ENCODE measurements at regions not wholly inside any gene's neighbourhood (a gene's known extent, or its start where the extent isn't known, plus 50 kb on each side); places are given as distances from the start of the nearest gene placed in this dataset.

DNA sequence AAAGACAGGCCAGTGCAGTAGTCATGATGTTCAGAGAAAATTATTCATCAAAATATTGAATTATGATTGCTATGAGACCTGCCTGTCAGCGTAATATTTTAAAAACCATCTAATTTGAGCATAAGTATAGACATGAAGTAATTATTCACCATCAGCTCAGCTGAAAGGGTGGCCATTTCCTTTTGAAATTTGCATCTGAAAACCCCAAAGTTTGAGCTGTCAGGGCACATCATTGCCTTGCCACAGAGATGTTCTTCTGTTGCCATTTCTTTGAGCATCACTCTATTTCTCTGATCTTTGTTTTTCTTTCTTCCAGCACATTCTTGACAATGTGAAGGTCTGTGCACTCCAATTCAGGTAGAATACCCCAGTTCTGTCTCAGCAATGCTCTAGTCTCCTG is 147.5 kb upstream of the RHOBTB1 start:
- Histone ChIP-seq H3K4me2 (replicated peaks; ENCODE audit: extremely low read depth, low read length, poor library complexity, severe bottlenecking) (no peak overlapping the region), H3K27me3 (ENCODE audit: control insufficient read depth in 2 of 2, insufficient read depth in 2 of 2, low read length in 2 of 2) (no peaks in the 10 kb centered on the region), H3K4me1 (ENCODE audit: control insufficient read depth in 1 of 2, insufficient read depth in 2 of 2, low read length in 2 of 2) (no peaks in the 10 kb centered on the region), H3K27ac (ENCODE audit: low read depth in 1 of 2, low read length in 2 of 2) (no peak overlapping the region), H3K36me3 (replicated peaks in 1 of 2; ENCODE audit: control insufficient read depth in 1 of 2, insufficient read depth in 2 of 2, low read length in 2 of 2) (no peaks in the 10 kb centered on the region), H4K20me1 (ENCODE audit: insufficient read depth, low read length) (no peaks in the 10 kb centered on the region), H3K9me3 (replicated peaks in 1 of 2; ENCODE audit: control insufficient read depth in 1 of 2, insufficient read depth in 1 of 2, low read length in 2 of 2) (no peaks in the 10 kb centered on the region), H3K4me3 (replicated peaks in 1 of 3; ENCODE audit: low read depth in 2 of 3, low read length in 3 of 3) (no peak overlapping the region), H3K79me2 (ENCODE audit: insufficient read depth, low read length) (no peaks in the 10 kb centered on the region), H2AFZ (ENCODE audit: insufficient read depth, low read depth, low read length, poor library complexity, severe bottlenecking) (no peak overlapping the region), H3K9ac (ENCODE audit: insufficient read depth, low read length, poor library complexity, severe bottlenecking) (no peak overlapping the region)
- no peak for TF ChIP-seq CTCF (IDR thresholded peaks at IDR 0.05)
- Mint-ChIP-seq H3K27me3 (ENCODE audit: low read depth in 3 of 3) (peaks cover 0 to 1% (median 0%) of the 10 kb centered on the region in 3 donors), H3K9me3 (peaks cover 0 to 2% (median 0%) of the 10 kb centered on the region in 7 donors), H3K36me3 (no peaks in the 10 kb centered on the region), H3K27ac (no peak overlapping the region), H3K4me1 (no peaks in the 10 kb centered on the region), H3K4me3 (no peak overlapping the region)
- whole genome bisulfite sequencing (ENCODE audit: insufficient coverage) = no CpG with 5 or more reads among the region's 1 CpG
- intact Hi-C loops (cut with micrococcal nuclease) = no loop called here
- DNase-seq = no peak

- Histone ChIP-seq H3K27me3 (ENCODE audit: control insufficient read depth in 2 of 2, insufficient read depth in 2 of 2, low read length in 2 of 2) (no peaks in the 10 kb centered on the region), H3K9me3 (replicated peaks in 1 of 2; ENCODE audit: control insufficient read depth in 1 of 2, insufficient read depth in 1 of 2, low read length in 2 of 2) (no peaks in the 10 kb centered on the region), H3K36me3 (replicated peaks in 1 of 2; ENCODE audit: control insufficient read depth in 1 of 2, insufficient read depth in 2 of 2, low read length in 2 of 2) (no peaks in the 10 kb centered on the region), H3K27ac (ENCODE audit: low read depth in 1 of 2, low read length in 2 of 2) (no peak overlapping the region), H2AFZ (ENCODE audit: insufficient read depth, low read depth, low read length, poor library complexity, severe bottlenecking) (no peak overlapping the region), H3K9ac (ENCODE audit: insufficient read depth, low read length, poor library complexity, severe bottlenecking) (no peak overlapping the region), H3K4me3 (replicated peaks in 1 of 3; ENCODE audit: low read depth in 2 of 3, low read length in 3 of 3) (no peak overlapping the region), H3K4me1 (ENCODE audit: control insufficient read depth in 1 of 2, insufficient read depth in 2 of 2, low read length in 2 of 2) (no peaks in the 10 kb centered on the region), H3K79me2 (ENCODE audit: insufficient read depth, low read length) (no peaks in the 10 kb centered on the region), H4K20me1 (ENCODE audit: insufficient read depth, low read length) (no peaks in the 10 kb centered on the region), H3K4me2 (replicated peaks; ENCODE audit: extremely low read depth, low read length, poor library complexity, severe bottlenecking) (no peak overlapping the region)
- no CpG with 5 or more reads among the region's 1 CpG for WGBS (ENCODE audit: insufficient coverage)
- H3K27ac Mint-ChIP-seq = no peak overlapping the region
- H3K36me3 Mint-ChIP-seq = no peaks in the 10 kb centered on the region
- H3K4me1 Mint-ChIP-seq = no peaks in the 10 kb centered on the region
- no peak for DNase-seq
- no peak for TF ChIP-seq CTCF (IDR thresholded peaks at IDR 0.05)
- H3K4me3 Mint-ChIP-seq = no peak overlapping the region
- intact Hi-C loops (cut with micrococcal nuclease) = no loop called here
- H3K9me3 Mint-ChIP-seq = peaks cover 0 to 4% (median 0%) of the 10 kb centered on the region in 7 donors
- peaks cover 0 to 3% (median 0%) of the 10 kb centered on the region in 3 donors for H3K27me3 Mint-ChIP-seq (ENCODE audit: low read depth in 3 of 3)
Observed at GRCh38 chr10:61089251-61089650, 145.3 kb upstream of the RHOBTB1 start.

Data from CD14-positive monocyte (primary cell).